22Rv1 (cell line): ENCODE measurements at regions not wholly inside any gene's neighbourhood (a gene's known extent, or its start where the extent isn't known, plus 50 kb on each side); places are given as distances from the start of the nearest gene placed in this dataset.
"Not testable (repeated sequence)": the region's sequence is repeated elsewhere in the genome, so short reads cannot be mapped to it uniquely, and the experiment has no call there.

Experiments used
- H3K27ac ChIP-seq: fragments of 450-650 bp; 2 replicates; pipeline ENCODE4 v1.5.1; 2017
- CTCF ChIP-seq: fragments of 450-650 bp; IDR thresholded peaks from 2 replicates; pipeline ENCODE4 v1.5.1; 2017; ENCODE audit warnings: mild to moderate bottlenecking
- ZFX ChIP-seq: fragments of 450-650 bp; IDR thresholded peaks from 2 replicates; pipeline ENCODE4 v1.6.1; 2017; ENCODE audit warnings: antibody characterized with exemption, borderline replicate concordance

GRCh38 chr3:135646873-135647272, 318.7 kb upstream of the PPP2R3A start:
- TF ChIP-seq CTCF, result no peak
- TF ChIP-seq ZFX, result no peak
- no peak overlapping the region for H3K27ac ChIP-seq

- TF ChIP-seq CTCF (no peak), ZFX (no peak)
These were observed 316.2 kb upstream of the PPP2R3A start for GRCh38 chr3:135649361-135649760.

GRCh38 chr3:135650309-135650708, 315.2 kb upstream of the PPP2R3A start:
- TF ChIP-seq CTCF, result no peak
- TF ChIP-seq ZFX, result no peak
- no peak overlapping the region for H3K27ac ChIP-seq

More at GRCh38 chr3:135649361-135649760, 316.2 kb upstream of the PPP2R3A start:
- H3K27ac ChIP-seq, result no peak overlapping the region

GRCh38 chr3:135652388-135652787, 313.1 kb upstream of the PPP2R3A start:
- TF ChIP-seq ZFX (no peak), CTCF (no peak)
- no peak overlapping the region for H3K27ac ChIP-seq

GRCh38 chr3:135655328-135655727, 310.2 kb upstream of the PPP2R3A start:
- TF ChIP-seq ZFX (no peak), CTCF (no peak)
- no peak overlapping the region for H3K27ac ChIP-seq

GRCh38 chr3:135658451-135658850, 307.1 kb upstream of the PPP2R3A start:
- H3K27ac ChIP-seq, result not testable (repeated sequence)

GRCh38 chr3:135667061-135667460, 298.5 kb upstream of the PPP2R3A start:
- no peak overlapping the region for H3K27ac ChIP-seq
- TF ChIP-seq CTCF (no peak), ZFX (no peak)

GRCh38 chr3:135674508-135674907, 291.0 kb upstream of the PPP2R3A start:
- no peak for TF ChIP-seq CTCF
- no peak for TF ChIP-seq ZFX
- no peak overlapping the region for H3K27ac ChIP-seq
